Esophagus mucosa (tissue), 1 donor: ENCODE measurements at regions not wholly inside any gene's neighbourhood (a gene's known extent, or its start where the extent isn't known, plus 50 kb on each side); places are given as distances from the start of the nearest gene placed in this dataset.
"Not testable (repeated sequence)": the region's sequence is repeated elsewhere in the genome, so short reads cannot be mapped to it uniquely, and the experiment has no call there.

Experiments
- ATAC-seq: fragments of 200-7000 bp; cut with Tn5 transposase; one replicate; pipeline ENCODE4 v1.9.1; 2020
- donor health status: DM: yes; HTN: yes; CAD: no.

DNA sequence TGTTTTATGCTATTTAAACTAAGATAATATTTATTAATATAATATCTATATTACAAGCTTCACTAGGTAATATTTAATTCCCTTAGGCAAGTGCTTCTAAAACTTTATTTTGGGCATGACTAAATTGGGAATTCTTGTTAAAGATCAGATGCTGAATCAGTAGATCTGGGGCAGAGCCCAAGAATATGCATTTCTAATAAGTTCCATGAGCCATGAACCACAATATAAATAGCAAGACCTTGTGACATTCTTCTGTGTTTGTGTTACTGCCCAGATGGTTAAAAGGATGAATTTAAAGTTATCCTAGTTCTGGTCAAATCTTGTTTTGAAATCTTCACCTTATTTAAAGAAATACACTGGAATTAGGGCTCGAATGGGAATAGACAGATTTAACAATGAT lies 258.4 kb upstream of the CACNA2D1 start:
- no peak for ATAC-seq

GRCh38 chr7:82700741-82701140 lies 257.2 kb upstream of the CACNA2D1 start:
- ATAC-seq = no peak

DNA sequence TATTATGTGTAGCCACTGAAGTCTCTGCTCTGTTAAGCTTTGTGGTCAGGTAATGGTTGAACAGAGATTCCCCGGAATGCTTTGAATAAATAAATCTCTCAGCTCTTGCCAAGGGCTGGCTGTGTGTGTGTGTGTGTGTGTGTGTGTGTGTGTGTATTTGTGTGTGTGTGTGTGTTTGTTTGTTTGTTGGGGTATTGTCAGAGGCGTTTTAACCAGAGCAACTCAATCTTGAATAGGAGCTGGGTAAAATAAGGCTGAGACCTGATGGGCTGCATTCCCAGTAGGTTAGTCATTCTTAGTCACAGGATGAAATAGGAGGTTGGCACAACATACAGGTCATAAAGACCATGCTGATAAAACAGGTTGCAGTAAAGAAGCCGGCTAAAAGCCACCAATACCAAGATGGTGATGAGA lies 256.2 kb upstream of the CACNA2D1 start:
- peak; percentile 50 for ATAC-seq

DNA sequence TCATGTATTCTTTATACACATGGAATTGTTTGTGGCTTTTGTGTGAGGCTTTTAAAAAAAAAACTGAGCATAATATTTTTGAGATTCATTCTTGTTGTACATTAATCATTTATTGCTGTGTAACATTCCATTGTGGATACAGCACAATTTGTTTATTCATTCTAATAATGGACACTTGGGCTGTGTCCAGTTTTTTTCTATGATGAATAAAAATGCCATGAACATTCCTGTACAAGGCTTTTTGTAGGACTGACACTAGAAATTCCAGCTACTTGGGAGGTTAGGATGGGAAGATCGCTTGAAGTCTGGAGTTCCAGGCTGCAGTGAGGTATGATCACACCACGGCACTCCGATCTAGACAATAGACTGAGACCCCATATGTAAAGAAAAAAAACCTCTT lies 254.3 kb upstream of the CACNA2D1 start:
- no peak for ATAC-seq

GRCh38 chr7:82696631-82697030 lies 253.1 kb upstream of the CACNA2D1 start:
- no peak for ATAC-seq

- peak; percentile 23 for ATAC-seq
Observed at GRCh38 chr7:82694022-82694421, 250.4 kb upstream of the CACNA2D1 start.

GRCh38 chr7:82690929-82691328 lies 247.4 kb upstream of the CACNA2D1 start:
- ATAC-seq = no peak

GRCh38 chr7:82685214-82685613 lies 241.6 kb upstream of the CACNA2D1 start:
- no peak for ATAC-seq

- ATAC-seq = no peak
Observed at GRCh38 chr7:82678716-82679115, 235.1 kb upstream of the CACNA2D1 start.

GRCh38 chr7:82678259-82678658 lies 234.7 kb upstream of the CACNA2D1 start:
- ATAC-seq = no peak

- no peak for ATAC-seq
Observed at GRCh38 chr7:82677493-82677892, 233.9 kb upstream of the CACNA2D1 start.

DNA sequence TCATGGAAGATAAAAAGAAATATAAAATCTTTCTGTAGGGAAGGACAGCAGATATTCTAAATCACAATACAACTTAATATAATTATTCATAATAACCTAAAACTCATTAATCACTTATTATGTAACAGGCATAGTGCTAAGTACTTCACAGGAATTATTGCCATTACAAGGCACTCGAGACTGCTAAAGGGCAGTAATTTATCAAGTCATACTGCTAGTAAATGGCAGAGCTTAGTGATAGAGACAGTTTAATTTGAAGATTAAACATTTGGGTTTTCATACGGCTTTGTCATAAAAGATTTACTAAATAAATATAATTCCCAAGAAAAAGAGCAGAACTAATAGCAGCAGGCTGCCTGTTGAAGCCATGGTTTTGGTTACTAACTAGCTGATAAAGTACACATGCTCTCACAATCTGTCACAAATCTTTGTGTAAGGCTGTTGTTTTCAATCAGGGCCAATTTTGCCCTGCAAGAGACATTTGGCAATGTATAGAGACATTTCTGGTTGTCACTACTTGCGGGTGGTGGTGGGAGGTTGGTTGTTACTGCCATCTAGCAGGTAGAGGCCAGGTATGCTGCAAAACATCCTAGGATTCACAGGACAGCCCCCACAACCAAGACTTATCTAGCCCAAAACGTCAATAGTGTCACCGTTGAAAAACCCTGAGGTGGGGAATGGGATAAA lies 233.3 kb upstream of the CACNA2D1 start:
- ATAC-seq = no peak

- ATAC-seq = no peak
Observed at GRCh38 chr7:82675396-82675795, 231.8 kb upstream of the CACNA2D1 start.

DNA sequence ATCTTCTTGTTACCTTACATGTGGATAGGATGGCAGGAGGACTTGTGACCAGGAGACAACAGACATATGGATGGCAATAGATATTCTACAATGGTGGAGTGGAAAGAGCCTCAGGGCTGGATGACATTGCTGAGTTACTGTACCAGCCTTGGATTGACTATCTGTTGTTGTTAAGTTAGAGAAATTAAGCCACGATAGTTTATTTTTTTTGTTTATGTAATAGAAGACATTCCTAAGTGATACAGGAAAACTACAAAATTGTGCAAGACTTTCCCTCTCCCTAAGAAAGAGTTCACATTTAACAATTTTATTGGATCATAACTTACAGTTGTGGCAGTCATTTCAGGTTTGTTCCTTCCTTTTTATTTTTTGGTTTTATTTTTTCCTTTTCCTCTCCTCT lies 230.7 kb upstream of the CACNA2D1 start:
- ATAC-seq = no peak

DNA sequence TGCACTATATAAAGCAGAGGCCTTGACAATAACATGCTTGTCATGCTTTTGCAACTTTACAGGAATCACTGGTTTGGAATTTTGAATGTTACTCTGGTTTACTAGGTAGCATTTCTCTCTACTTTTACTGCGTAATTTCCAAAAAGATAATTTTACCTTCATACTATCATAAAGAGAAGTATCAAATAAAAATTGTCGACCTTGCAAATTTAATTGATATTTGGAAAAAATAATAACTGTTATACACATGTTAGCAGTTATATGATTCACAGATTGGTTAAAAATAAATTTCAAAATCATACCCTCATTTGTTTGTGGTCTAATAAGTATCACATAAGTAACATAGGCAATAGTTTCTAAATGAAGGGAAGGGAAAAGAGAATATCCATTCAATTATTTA lies 228.5 kb upstream of the CACNA2D1 start:
- no peak for ATAC-seq

DNA sequence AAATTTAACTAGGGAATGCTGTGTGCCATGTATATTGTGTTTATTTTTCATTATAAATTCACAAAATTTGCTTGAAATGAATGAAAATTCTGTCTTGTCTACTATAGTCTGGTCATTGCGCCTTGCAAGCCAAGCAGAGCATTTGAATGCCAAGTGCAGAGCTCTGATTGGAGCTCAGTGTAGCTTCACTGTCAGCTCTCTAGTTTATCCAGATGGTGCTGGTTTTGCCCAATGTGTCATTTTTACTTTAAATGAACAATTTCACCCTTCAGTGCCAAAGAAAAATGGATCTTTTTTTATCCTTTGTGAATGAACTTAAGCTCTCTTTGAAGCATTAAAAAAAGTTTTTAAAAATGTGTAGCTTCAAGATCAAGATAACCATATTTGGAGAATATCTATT lies 225.6 kb upstream of the CACNA2D1 start:
- ATAC-seq = no peak

- no peak for ATAC-seq
Observed at GRCh38 chr7:82668676-82669075, 225.1 kb upstream of the CACNA2D1 start.

GRCh38 chr7:82665966-82666507 lies 222.5 kb upstream of the CACNA2D1 start:
- ATAC-seq = no peak

DNA sequence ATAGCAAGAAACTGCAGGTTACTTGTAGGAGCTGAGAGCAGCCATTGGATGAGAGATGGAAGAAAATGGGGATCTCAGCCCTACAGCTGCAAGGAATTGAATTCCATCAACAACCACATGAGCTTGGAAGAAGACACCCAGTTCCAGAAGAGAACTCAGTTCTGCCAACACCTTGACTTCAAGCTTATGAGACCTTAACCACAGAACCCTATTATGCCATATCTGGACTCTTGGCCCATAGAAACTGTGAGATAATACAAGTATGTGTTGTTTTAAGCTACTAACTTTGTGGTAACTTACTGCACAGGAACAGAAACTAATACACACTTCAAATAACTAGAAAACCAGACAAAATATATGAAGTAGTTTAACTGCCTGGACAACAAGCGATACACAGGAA lies 212.4 kb upstream of the CACNA2D1 start:
- ATAC-seq = no peak

DNA sequence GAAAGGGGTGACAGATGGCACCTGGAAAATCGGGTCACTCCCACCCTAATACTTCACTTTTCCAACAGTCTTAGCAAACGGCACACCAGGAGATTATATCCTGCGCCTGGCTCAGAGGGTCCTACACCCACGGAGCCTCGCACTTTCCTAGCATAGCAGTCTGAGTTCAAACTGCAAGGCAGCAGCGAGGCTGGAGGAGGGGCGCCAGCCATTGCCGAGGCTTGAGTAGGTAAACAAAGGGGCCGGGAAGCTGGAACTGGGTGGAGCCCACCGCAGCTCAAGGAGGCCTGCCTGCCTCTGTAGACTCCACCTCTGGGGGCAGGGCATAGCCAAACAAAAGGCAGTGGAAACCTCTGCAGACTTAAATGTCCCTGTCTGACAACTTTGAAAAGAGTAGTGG lies 206.5 kb upstream of the CACNA2D1 start:
- ATAC-seq = not testable (repeated sequence)

DNA sequence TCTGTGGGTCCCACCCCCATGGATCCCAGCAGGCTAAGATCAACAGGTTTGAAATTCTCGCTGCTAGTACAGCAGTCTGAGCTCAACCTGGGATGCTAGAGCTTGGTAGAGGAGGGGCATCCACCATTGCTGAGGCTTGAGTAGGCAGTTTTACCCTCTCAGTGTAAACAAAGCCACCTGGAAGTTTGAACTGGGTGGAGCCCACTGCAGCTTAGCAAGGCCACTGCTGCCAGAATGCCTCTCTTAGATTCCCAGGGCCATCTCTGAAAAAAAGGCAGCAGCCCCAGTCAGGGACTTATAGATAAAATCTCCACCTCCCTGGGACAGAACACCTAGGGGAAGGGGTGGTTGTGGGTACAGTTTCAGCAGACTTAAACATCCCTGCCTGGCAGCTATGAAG lies 190.0 kb upstream of the CACNA2D1 start:
- ATAC-seq = no peak

DNA sequence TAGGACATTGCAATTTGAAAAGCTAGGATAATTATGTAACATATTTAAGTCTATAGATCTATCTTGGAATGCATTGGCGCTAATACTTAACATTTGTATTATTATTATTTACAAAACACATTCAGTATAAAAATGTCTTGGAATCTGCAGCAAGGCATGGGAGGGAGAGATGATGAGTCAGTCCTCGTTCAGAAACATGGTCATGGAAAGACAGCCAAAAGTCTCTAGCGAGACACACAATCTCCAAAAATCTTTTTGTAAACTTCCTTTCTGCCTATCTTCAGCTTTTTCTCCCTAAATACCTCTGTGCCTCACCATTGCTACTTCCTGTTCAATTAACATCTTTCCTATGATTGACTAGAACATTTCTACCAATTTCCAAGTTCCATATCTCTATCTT lies 188.4 kb upstream of the CACNA2D1 start:
- ATAC-seq = no peak

DNA sequence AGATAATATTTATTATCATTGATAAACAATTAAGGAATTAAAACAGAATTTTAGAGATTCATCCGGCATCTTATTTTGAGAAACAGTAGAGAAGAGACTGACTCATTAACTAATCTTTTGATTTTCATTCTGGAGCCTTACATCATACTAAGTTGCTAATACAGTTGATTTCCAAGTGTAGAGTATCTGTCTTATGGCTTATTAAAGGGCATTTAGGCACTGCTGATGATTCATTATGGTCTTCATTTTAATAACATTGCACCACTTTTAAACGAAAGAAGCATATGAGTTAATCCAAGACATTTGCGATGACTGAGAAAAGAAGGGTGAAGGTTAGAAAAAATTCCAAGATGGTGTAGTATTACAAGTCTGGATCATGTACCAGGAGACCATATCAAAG lies 186.0 kb upstream of the CACNA2D1 start:
- ATAC-seq = no peak

- ATAC-seq = no peak
Observed at GRCh38 chr7:82625377-82625776, 181.8 kb upstream of the CACNA2D1 start.

DNA sequence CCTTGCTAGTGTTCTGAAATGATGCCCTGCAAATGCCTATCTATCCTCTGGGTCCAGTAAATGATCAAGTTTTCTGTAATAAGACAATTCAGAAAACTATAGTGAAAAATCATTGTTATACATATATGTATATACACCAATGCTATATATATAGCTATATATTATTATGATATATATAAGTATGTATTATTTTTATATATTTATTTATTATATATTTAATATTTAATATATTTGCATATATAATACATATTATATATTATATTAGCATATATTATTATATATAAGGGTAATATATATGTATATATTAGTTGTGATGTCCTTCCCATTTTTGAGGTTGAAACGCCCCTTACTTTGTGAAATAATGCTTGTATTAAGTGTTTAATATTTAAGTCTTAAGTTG lies 181.4 kb upstream of the CACNA2D1 start:
- no peak for ATAC-seq
